H1 (cell line): ENCODE measurements at regions not wholly inside any gene's neighbourhood (a gene's known extent, or its start where the extent isn't known, plus 50 kb on each side); places are given as distances from the start of the nearest gene placed in this dataset.

Source experiments
- CTCF ChIA-PET: fragments of 300-600 bp; sonication (Branson Sonifier 250); formaldehyde crosslinking; loops from one replicate; lab custom pipeline; 2021; ENCODE audit not compliant: partially characterized antibody; lab: Charles Lee
- POLR2A ChIA-PET: fragments of 300-600 bp; sonication (Branson Sonifier 250); formaldehyde crosslinking; loops from one replicate; lab custom pipeline; 2021; ENCODE audit warnings: inconsistent platforms; ENCODE audit not compliant: partially characterized antibody; lab: Charles Lee
- DNase-seq, 2 experiments: peaks; one replicate each; pipeline versions ENCODE4 v3.0.0 to v3.0.0-alpha.2; 2010 to 2022; ENCODE audit warnings: low spot score in 2 of 2, low read depth in 1 of 2, mixed read lengths in 1 of 2
- FAIRE-seq: peaks from 2 replicates; lab custom pipeline; 2011; peaks lifted over from hg19 to GRCh38; lab: Jason Lieb, UNC
- H2AFZ ChIP-seq: 2 replicates; pipeline ENCODE4 v1.8.1; 2012; ENCODE audit warnings: low read length, inconsistent platforms
- H2AK5ac ChIP-seq: 2 replicates; pipeline ENCODE4 v1.6.1; 2013; ENCODE audit warnings: low read depth, low read length
- H2BK120ac ChIP-seq: replicated peaks from 2 replicates; pipeline ENCODE3; 2013; ENCODE audit warnings: low read depth, low read length, inconsistent platforms
- H2BK12ac ChIP-seq: 2 replicates; pipeline ENCODE4 v1.6.1; 2013; ENCODE audit warnings: low read depth, low read length
- H2BK15ac ChIP-seq: 2 replicates; pipeline ENCODE4 v1.6.1; 2013; ENCODE audit warnings: low read length
- H2BK20ac ChIP-seq: 2 replicates; pipeline ENCODE4 v1.6.1; 2013; ENCODE audit warnings: low read length
- H2BK5ac ChIP-seq: 2 replicates; pipeline ENCODE4 v1.6.1; 2013; ENCODE audit warnings: low read depth, low read length
- H3K14ac ChIP-seq: 2 replicates; pipeline ENCODE4 v1.6.1; 2013; ENCODE audit warnings: inconsistent platforms; ENCODE audit not compliant: insufficient read length
- H3K18ac ChIP-seq: 2 replicates; pipeline ENCODE4 v1.6.1; 2013; ENCODE audit warnings: low read length; ENCODE audit errors: extremely low read depth
- H3K23ac ChIP-seq: 2 replicates; pipeline ENCODE4 v1.6.1; 2013; ENCODE audit warnings: inconsistent platforms; ENCODE audit not compliant: insufficient read length
- H3K23me2 ChIP-seq: 2 replicates; pipeline ENCODE4 v1.6.1; 2013; ENCODE audit warnings: low read depth, low read length
- H3K27ac ChIP-seq: 2 replicates; pipeline ENCODE4 v1.6.1; 2011; ENCODE audit warnings: low read depth, low read length, inconsistent platforms
- H3K27me3 ChIP-seq, 4 experiments: replicated peaks in 1 of 4; 1 replicate in 1 of 4; 2 replicates in 3 of 4; pipeline versions ENCODE4 v1.6.1 to v1.8.1; 2011 to 2013; ENCODE audit warnings: low read length in 3 of 4, mild to moderate bottlenecking in 3 of 4, inconsistent platforms in 2 of 4, mixed read lengths in 2 of 4, moderate library complexity in 1 of 4; ENCODE audit not compliant: control insufficient read depth in 3 of 4, insufficient read depth in 3 of 4; ENCODE audit errors: extremely low read depth in 1 of 4
- H3K36me3 ChIP-seq, 4 experiments: 2 replicates each; pipeline versions ENCODE4 v1.6.1 to v1.8.1; 2011 to 2013; ENCODE audit warnings: mild to moderate bottlenecking in 4 of 4, low read length in 3 of 4, moderate library complexity in 2 of 4, control low read depth in 1 of 4, inconsistent platforms in 1 of 4; ENCODE audit not compliant: insufficient read depth in 4 of 4, control insufficient read depth in 2 of 4
- H3K4ac ChIP-seq: replicated peaks from 2 replicates; pipeline ENCODE3; 2013; ENCODE audit warnings: low read length, low read depth, mixed read lengths, inconsistent platforms; ENCODE audit not compliant: insufficient read length
- H3K4me1 ChIP-seq, 4 experiments: replicated peaks in 1 of 4; 1 replicate in 1 of 4; 2 replicates in 3 of 4; pipeline versions ENCODE4 v1.6.1 to v1.8.1; 2011 to 2013; ENCODE audit warnings: low read length in 3 of 4, inconsistent platforms in 2 of 4, mixed read lengths in 1 of 4; ENCODE audit not compliant: insufficient read depth in 4 of 4, control insufficient read depth in 3 of 4
- H3K4me2 ChIP-seq, 2 experiments: 2 replicates each; pipeline versions ENCODE4 v1.6.1 to v1.8.1; 2011 to 2013; ENCODE audit warnings: low read depth in 2 of 2, low read length in 2 of 2, control low read depth in 1 of 2, inconsistent platforms in 1 of 2, mild to moderate bottlenecking in 1 of 2; ENCODE audit not compliant: insufficient read depth in 1 of 2
- H3K4me3 ChIP-seq, 4 experiments: fragments of 200-600, 300-600 bp in 1 of 4; sonication (generic), shearing (Covaris generic), sonication (Bioruptor Twin) in 1 of 4; 2 replicates each; pipeline versions ENCODE4 v1.5.1 to v1.8.1; 2011 to 2016; ENCODE audit warnings: low read length in 4 of 4, low read depth in 3 of 4, control low read depth in 2 of 4, inconsistent platforms in 2 of 4, mild to moderate bottlenecking in 2 of 4, mixed read lengths in 1 of 4, moderate library complexity in 1 of 4; ENCODE audit not compliant: insufficient read depth in 2 of 4; ENCODE audit errors: extremely low read depth in 1 of 4
- H3K56ac ChIP-seq: replicated peaks from 2 replicates; pipeline ENCODE3; 2013; ENCODE audit warnings: low read depth, mild to moderate bottlenecking, mixed read lengths, low read length, inconsistent platforms; ENCODE audit not compliant: insufficient read length
- H3K79me1 ChIP-seq: 2 replicates; pipeline ENCODE4 v1.6.1; 2013; ENCODE audit warnings: low read depth, low read length, control low read depth
- H3K79me2 ChIP-seq, 2 experiments: 2 replicates each; pipeline versions ENCODE4 v1.6.1 to v1.8.1; 2012 to 2013; ENCODE audit warnings: low read length in 2 of 2, mild to moderate bottlenecking in 2 of 2, inconsistent platforms in 1 of 2; ENCODE audit not compliant: insufficient read depth in 2 of 2, control insufficient read depth in 1 of 2
- H3K9ac ChIP-seq, 4 experiments: replicated peaks in 1 of 4; 1 replicate in 1 of 4; 2 replicates in 3 of 4; pipeline versions ENCODE4 v1.6.1 to v1.8.1; 2011 to 2013; ENCODE audit warnings: low read depth in 3 of 4, low read length in 3 of 4, control low read depth in 2 of 4, mild to moderate bottlenecking in 2 of 4, moderate library complexity in 2 of 4, inconsistent platforms in 1 of 4; ENCODE audit errors: extremely low read depth in 1 of 4
- H3K9me3 ChIP-seq, 2 experiments: 2 replicates each; pipeline versions ENCODE4 v1.6.1 to v1.8.1; 2012 to 2013; ENCODE audit warnings: mild to moderate bottlenecking in 2 of 2, moderate library complexity in 2 of 2, control low read depth in 1 of 2, inconsistent platforms in 1 of 2, low read depth in 1 of 2, low read length in 1 of 2, mixed read lengths in 1 of 2; ENCODE audit not compliant: insufficient read depth in 2 of 2
- H4K20me1 ChIP-seq, 2 experiments: replicated peaks in 1 of 2; 2 replicates each; pipeline versions ENCODE3 to v1.8.1; 2011 to 2013; ENCODE audit warnings: inconsistent platforms in 2 of 2, low read length in 2 of 2, mild to moderate bottlenecking in 1 of 2; ENCODE audit not compliant: insufficient read depth in 2 of 2, control insufficient read depth in 1 of 2
- H4K5ac ChIP-seq: 2 replicates; pipeline ENCODE4 v1.6.1; 2013; ENCODE audit warnings: low read length, low read depth, mixed read lengths, inconsistent platforms; ENCODE audit not compliant: insufficient read length
- H4K8ac ChIP-seq: 2 replicates; pipeline ENCODE4 v1.8.0; 2013; ENCODE audit warnings: mild to moderate bottlenecking, moderate library complexity, low read length, inconsistent platforms; ENCODE audit not compliant: insufficient read depth; ENCODE audit errors: extremely low read depth
- H4K91ac ChIP-seq: replicated peaks from 2 replicates; pipeline ENCODE3; 2013; ENCODE audit warnings: low read length, mixed read lengths, inconsistent platforms; ENCODE audit not compliant: insufficient read length
- ASH2L ChIP-seq: fragments of 200-600, 300-600 bp; sonication (generic); IDR thresholded peaks from one replicate; pipeline ENCODE4 v1.7.1; 2017; ENCODE audit warnings: low read length
- BACH1 ChIP-seq: IDR thresholded peaks from 2 replicates; pipeline ENCODE4 v1.6.1; 2012; ENCODE audit warnings: low read length, improper control_type of control experiment
- CBX5 ChIP-seq: fragments of 300-800, 300-1000 bp; sonication (generic); IDR thresholded peaks from 2 replicates; pipeline ENCODE4 v1.7.1; 2016; ENCODE audit warnings: antibody characterized with exemption, low read length, low read depth
- CTBP2 ChIP-seq: IDR thresholded peaks from 2 replicates; pipeline ENCODE4 v1.7.0; 2011; ENCODE audit warnings: borderline replicate concordance, mild to moderate bottlenecking, moderate library complexity, mixed read lengths, low read length; ENCODE audit not compliant: insufficient read depth, insufficient read length
- EP300 ChIP-seq, 2 experiments: IDR thresholded peaks; 1 replicate in 1 of 2; 2 replicates in 1 of 2; pipeline ENCODE4 v1.6.1; 2011 to 2012; ENCODE audit warnings: low read depth in 2 of 2, low read length in 2 of 2, mild to moderate bottlenecking in 2 of 2, borderline replicate concordance in 1 of 2, inconsistent platforms in 1 of 2, moderate library complexity in 1 of 2
- KDM4A ChIP-seq: IDR thresholded peaks from one replicate; pipeline ENCODE4 v1.7.1; 2012; ENCODE audit warnings: low read depth, mild to moderate bottlenecking, moderate library complexity, low read length, inconsistent platforms; ENCODE audit not compliant: severe bottlenecking
- NRF1 ChIP-seq: IDR thresholded peaks from 2 replicates; pipeline ENCODE4 v1.6.1; 2011; ENCODE audit warnings: mild to moderate bottlenecking, low read depth, low read length, improper control_type of control experiment
- POLR2A ChIP-seq, 2 experiments: IDR thresholded peaks; 1 replicate in 1 of 2; 2 replicates in 1 of 2; pipeline ENCODE4 v1.6.1; 2011; ENCODE audit warnings: low read depth in 2 of 2, low read length in 2 of 2, mild to moderate bottlenecking in 2 of 2; ENCODE audit errors: control extremely low read depth in 1 of 2
- POLR2AphosphoS5 ChIP-seq: IDR thresholded peaks from 2 replicates; pipeline ENCODE4 v1.6.1; 2011; ENCODE audit warnings: low read depth, low read length
- SAP30 ChIP-seq: fragments of 300-600 bp; sonication (generic); IDR thresholded peaks from 2 replicates; pipeline ENCODE4 v1.7.1; 2012; ENCODE audit warnings: low read length, moderate library complexity, mild to moderate bottlenecking, inconsistent platforms; ENCODE audit not compliant: insufficient read depth, insufficient replicate concordance
- SIN3A ChIP-seq, 2 experiments: IDR thresholded peaks in 1 of 2; conservative IDR thresholded peaks in 1 of 2; 2 replicates each; pipeline ENCODE4 v1.6.1; 2011 to 2012; ENCODE audit warnings: low read length in 2 of 2, improper control_type of control experiment in 1 of 2, low read depth in 1 of 2, mild to moderate bottlenecking in 1 of 2
- SP4 ChIP-seq: IDR thresholded peaks from 2 replicates; pipeline ENCODE4 v1.6.1; 2012; ENCODE audit warnings: low read length, inconsistent platforms
- SUZ12 ChIP-seq: fragments of 200-600 bp; sonication (generic); IDR thresholded peaks from 2 replicates; pipeline ENCODE4 v1.6.1; 2012; ENCODE audit warnings: mild to moderate bottlenecking, inconsistent platforms, low read length, moderate library complexity, mixed read lengths
- TAF7 ChIP-seq: optimal IDR thresholded peaks from 2 replicates; pipeline ENCODE3; 2011; ENCODE audit warnings: low read depth, mild to moderate bottlenecking, inconsistent platforms, low read length, moderate library complexity, borderline replicate concordance

GRCh38 chr6:76516924-76517323, 444.5 kb upstream of the IMPG1 start (continued):
- TF ChIP-seq BACH1 (no peak), CTBP2 (no peak)

GRCh38 chr6:76510489-76510888, 438.0 kb upstream of the IMPG1 start:
- Histone ChIP-seq H3K27me3 (no peaks in the 10 kb centered on the region), H3K79me2 (no peaks in the 10 kb centered on the region), H4K91ac (no peak overlapping the region), H3K27ac (no peak overlapping the region), H3K18ac (no peak overlapping the region), H3K4me3 (no peak overlapping the region), H2BK12ac (no peak overlapping the region), H3K9me3 (0 out of 4 replicates have a peak, but pooled peaks cover 0 to 3% of the 10 kb centered on the region in 2 experiments), H3K23me2 (no peaks in the 10 kb centered on the region), H3K14ac (no peak overlapping the region), H3K23ac (no peak overlapping the region), H2AK5ac (no peak overlapping the region), H3K56ac (no peak overlapping the region), H3K36me3 (no peaks in the 10 kb centered on the region), H3K9ac (no peak overlapping the region), H4K5ac (no peak overlapping the region), H2BK20ac (no peak overlapping the region), H4K8ac (no peak overlapping the region), H3K4me1 (no peaks in the 10 kb centered on the region), H2AFZ (no peak overlapping the region), H3K4me2 (no peak overlapping the region), H3K79me1 (no peaks in the 10 kb centered on the region), H2BK5ac (no peak overlapping the region), H2BK120ac (no peak overlapping the region), H4K20me1 (no peaks in the 10 kb centered on the region), H3K4ac (no peak overlapping the region), H2BK15ac (no peak overlapping the region)
- ChIA-PET POLR2A (no interaction called here), CTCF (interaction anchor here (0.6 to 1.3 kb wide), 3 partner anchors 28 to 351 kb away, joined by 3 read pairs; no protein-coding TSS in a partner anchor)
- FAIRE-seq, result no peak
- DNase-seq, result no peak
- TF ChIP-seq ASH2L (no peak), KDM4A (no peak), EP300 (IDR thresholded peaks at IDR 0.05; ENCODE audit: borderline replicate concordance in 1 of 2, low read depth in 2 of 2, low read length in 2 of 2) (no peak), TAF7 (no peak), SAP30 (no peak), NRF1 (no peak), SUZ12 (no peak), SIN3A (conservative IDR thresholded peaks at IDR 0.05 in 1 of 2, IDR thresholded peaks at IDR 0.05 in 1 of 2; ENCODE audit: low read depth in 1 of 2, low read length in 2 of 2) (no peak), CBX5 (no peak), POLR2A (IDR thresholded peaks at IDR 0.05; ENCODE audit: control extremely low read depth in 1 of 2, low read depth in 2 of 2, low read length in 2 of 2) (no peak), SP4 (no peak), POLR2AphosphoS5 (no peak)
